HepG2 (cell line): ENCODE measurements at regions not wholly inside any gene's neighbourhood (a gene's known extent, or its start where the extent isn't known, plus 50 kb on each side); places are given as distances from the start of the nearest gene placed in this dataset.
A peak's percentile ranks its signal among the peaks of the same experiment; 100 is the strongest.

ENCODE experiments used
- ARNT2 ChIP-seq: sonication (generic); formaldehyde crosslinking; IDR thresholded peaks from 2 replicates; pipeline ENCODE4 v1.8.0; 2022; ENCODE audit warnings: mild to moderate bottlenecking, low read depth, missing genetic modification reagents, moderate library complexity
- EHMT2 ChIP-seq: fragments of 200-600 bp; sonication (generic); IDR thresholded peaks from 2 replicates; pipeline ENCODE4 v1.7.0; 2017; ENCODE audit warnings: antibody characterized with exemption, low read depth, low read length, borderline replicate concordance
- ERF ChIP-seq: IDR thresholded peaks from 2 replicates; pipeline ENCODE4 v1.6.1; 2018; ENCODE audit warnings: missing biosample characterization, missing genetic modification reagents
- FLYWCH1 ChIP-seq: sonication (generic); formaldehyde crosslinking; IDR thresholded peaks from 2 replicates; pipeline ENCODE4 v1.8.1; 2023; ENCODE audit warnings: mild to moderate bottlenecking, missing genetic modification reagents
- FOXP1 ChIP-seq, 2 experiments: fragments of 450-650 bp in 1 of 2; IDR thresholded peaks; 2 replicates each; pipeline ENCODE4 v1.6.1; 2017 to 2018; ENCODE audit warnings: antibody characterized with exemption in 1 of 2
- HOMEZ ChIP-seq: IDR thresholded peaks from 2 replicates; pipeline ENCODE4 v1.6.1; 2016; ENCODE audit warnings: low read depth
- IRF2 ChIP-seq: IDR thresholded peaks from 2 replicates; pipeline ENCODE4 v1.6.1; 2018; ENCODE audit warnings: missing genetic modification reagents, missing compliant biosample characterization
- KLF16 ChIP-seq, 2 experiments: sonication (generic) in 1 of 2; formaldehyde crosslinking in 1 of 2; IDR thresholded peaks; 2 replicates each; pipeline versions ENCODE4 v1.6.1 to v1.8.0; 2016 to 2023; ENCODE audit warnings: missing genetic modification reagents in 2 of 2, missing compliant biosample characterization in 1 of 2
- MYNN ChIP-seq: sonication (generic); formaldehyde crosslinking; IDR thresholded peaks from 2 replicates; pipeline ENCODE4 v1.4.0; 2020; ENCODE audit warnings: mild to moderate bottlenecking, low read depth, missing genetic modification reagents
- NKX3-1 ChIP-seq: sonication (generic); formaldehyde crosslinking; IDR thresholded peaks from 2 replicates; pipeline ENCODE4 v1.5.0; 2020; ENCODE audit warnings: missing genetic modification reagents
- NR2C2 ChIP-seq: sonication (generic); formaldehyde crosslinking; IDR thresholded peaks from 2 replicates; pipeline ENCODE4 v1.4.0; 2020; ENCODE audit warnings: missing genetic modification reagents, mild to moderate bottlenecking, moderate library complexity, borderline replicate concordance
- NR2F1 ChIP-seq, 2 experiments: fragments of 450-650 bp in 1 of 2; formaldehyde crosslinking in 1 of 2; IDR thresholded peaks; 2 replicates each; pipeline versions ENCODE4 v1.5.0 to v1.6.1; 2016 to 2020; ENCODE audit warnings: mild to moderate bottlenecking in 1 of 2, missing compliant biosample characterization in 1 of 2, missing genetic modification reagents in 1 of 2, moderate library complexity in 1 of 2
- PHF21A ChIP-seq: sonication (generic); formaldehyde crosslinking; IDR thresholded peaks from 2 replicates; pipeline ENCODE4 v1.5.0; 2020; ENCODE audit warnings: mild to moderate bottlenecking, missing genetic modification reagents
- RARA ChIP-seq: IDR thresholded peaks from 2 replicates; pipeline ENCODE4 v1.6.1; 2016; ENCODE audit warnings: missing genetic modification reagents, missing compliant biosample characterization
- SAP130 ChIP-seq: IDR thresholded peaks from 2 replicates; pipeline ENCODE4 v1.6.1; 2016; ENCODE audit warnings: low read depth
- SMAD3 ChIP-seq: sonication (generic); formaldehyde crosslinking; IDR thresholded peaks from 2 replicates; pipeline ENCODE4 v1.4.0; 2020; ENCODE audit warnings: missing genetic modification reagents
- SYNCRIP ChIP-seq: fragments of 200-400 bp; formaldehyde crosslinking; IDR thresholded peaks from 2 replicates; pipeline ENCODE4 v1.6.1; 2018; ENCODE audit warnings: mild to moderate bottlenecking, low read depth, low read length; ENCODE audit not compliant: insufficient read depth
- ZBTB10 ChIP-seq: sonication (generic); formaldehyde crosslinking; IDR thresholded peaks from 2 replicates; pipeline ENCODE4 v1.4.0; 2020; ENCODE audit warnings: missing genetic modification reagents, borderline replicate concordance
- ZGPAT ChIP-seq: IDR thresholded peaks from 2 replicates; pipeline ENCODE4 v1.6.1; 2016; ENCODE audit warnings: mild to moderate bottlenecking
- ZNF205 ChIP-seq: IDR thresholded peaks from 2 replicates; pipeline ENCODE4 v1.6.1; 2018; ENCODE audit warnings: missing biosample characterization, missing genetic modification reagents
- ZNF280D ChIP-seq: sonication (generic); formaldehyde crosslinking; IDR thresholded peaks from 2 replicates; pipeline ENCODE4 v1.5.1; 2020; ENCODE audit warnings: mild to moderate bottlenecking, missing genetic modification reagents
- ZNF3 ChIP-seq: IDR thresholded peaks from 2 replicates; pipeline ENCODE4 v1.7.0; 2017; ENCODE audit warnings: inconsistent platforms
- ZNF33B ChIP-seq: sonication (generic); formaldehyde crosslinking; IDR thresholded peaks from 2 replicates; pipeline ENCODE4 v1.5.1; 2020; ENCODE audit warnings: mild to moderate bottlenecking, missing genetic modification reagents

GRCh38 chr12:46579474-46579873 lies 206.9 kb upstream of the SLC38A2 start (continued):
- peak in 1 of 2 experiments; percentile 24; a peak in 1 of 4 replicates for TF ChIP-seq KLF16 (CRISPR knock-in tag; IDR thresholded peaks at IDR 0.05)
- 0 out of 2 replicates have a peak, but pooled peaks have one; percentile 26 for TF ChIP-seq ZNF280D (CRISPR knock-in tag)
- peak; percentile 94 for TF ChIP-seq HOMEZ (CRISPR knock-in tag)
- TF ChIP-seq NR2C2, result peak; percentile 59; the same call in 1 of the 2 replicates
- no peak for TF ChIP-seq MYNN
- TF ChIP-seq NKX3-1 (CRISPR knock-in tag), result 0 out of 2 replicates have a peak, but pooled peaks have one; percentile 30
- TF ChIP-seq ZGPAT (CRISPR knock-in tag), result peak; percentile 78
- TF ChIP-seq FOXP1 (IDR thresholded peaks at IDR 0.05), result no peak
- TF ChIP-seq FOXP1 (CRISPR knock-in tag; IDR thresholded peaks at IDR 0.05), result peak; percentile 82
- peak; percentile 60; the same call in 1 of the 2 replicates for TF ChIP-seq SMAD3 (CRISPR knock-in tag)
- TF ChIP-seq NR2F1 (CRISPR knock-in tag; IDR thresholded peaks at IDR 0.05), result peak; percentile 34 to 37; a peak in 1 of 4 replicates
- TF ChIP-seq ERF (CRISPR knock-in tag), result peak; percentile 42; the same call in 1 of the 2 replicates
- peak; percentile 81 for TF ChIP-seq RARA (CRISPR knock-in tag)
- TF ChIP-seq ZNF205 (CRISPR knock-in tag), result 0 out of 2 replicates have a peak, but pooled peaks have one; percentile 23
- 0 out of 2 replicates have a peak, but pooled peaks have one; percentile 36 for TF ChIP-seq ARNT2 (CRISPR knock-in tag)
- peak; percentile 58 for TF ChIP-seq IRF2 (CRISPR knock-in tag)
- no peak for TF ChIP-seq ZBTB10 (CRISPR knock-in tag)
- TF ChIP-seq EHMT2, result peak; percentile 83; the same call in 1 of the 2 replicates
- TF ChIP-seq ZNF33B (CRISPR knock-in tag), result no peak
- no peak for TF ChIP-seq SYNCRIP
- TF ChIP-seq SAP130 (CRISPR knock-in tag), result peak; percentile 66
- no peak for TF ChIP-seq FLYWCH1 (CRISPR knock-in tag)
- peak; percentile 86 for TF ChIP-seq ZNF3
- TF ChIP-seq PHF21A, result peak; percentile 76; the same call in 1 of the 2 replicates
